Panc1 (cell line): ENCODE measurements at regions not wholly inside any gene's neighbourhood (a gene's known extent, or its start where the extent isn't known, plus 50 kb on each side); places are given as distances from the start of the nearest gene placed in this dataset.

Experiments
- POLR2AphosphoS5 ChIP-seq: IDR thresholded peaks from 2 replicates; pipeline ENCODE4 v1.6.1; 2012; ENCODE audit warnings: mild to moderate bottlenecking, low read depth, low read length, moderate library complexity
- REST ChIP-seq, 2 experiments: IDR thresholded peaks; 2 replicates each; pipeline ENCODE4 v1.6.1; 2011 to 2012; ENCODE audit warnings: low read depth in 2 of 2, control low read depth in 1 of 2, low read length in 1 of 2, mild to moderate bottlenecking in 1 of 2, moderate library complexity in 1 of 2; ENCODE audit not compliant: insufficient read depth in 1 of 2
- SIN3A ChIP-seq: IDR thresholded peaks from 2 replicates; pipeline ENCODE4 v1.6.1; 2012; ENCODE audit warnings: low read depth, mild to moderate bottlenecking, low read length, moderate library complexity, borderline replicate concordance; ENCODE audit not compliant: insufficient read depth
- TCF7L2 ChIP-seq: IDR thresholded peaks from 2 replicates; pipeline ENCODE4 v1.6.1; 2011; ENCODE audit warnings: mild to moderate bottlenecking, low read depth, low read length, inconsistent platforms
- TF ChIP-seq, protein P1 (sequence below): fragments of 450-650 bp; IDR thresholded peaks from 2 replicates; pipeline ENCODE4 v1.5.1; 2017; ENCODE audit warnings: mild to moderate bottlenecking

DNA sequence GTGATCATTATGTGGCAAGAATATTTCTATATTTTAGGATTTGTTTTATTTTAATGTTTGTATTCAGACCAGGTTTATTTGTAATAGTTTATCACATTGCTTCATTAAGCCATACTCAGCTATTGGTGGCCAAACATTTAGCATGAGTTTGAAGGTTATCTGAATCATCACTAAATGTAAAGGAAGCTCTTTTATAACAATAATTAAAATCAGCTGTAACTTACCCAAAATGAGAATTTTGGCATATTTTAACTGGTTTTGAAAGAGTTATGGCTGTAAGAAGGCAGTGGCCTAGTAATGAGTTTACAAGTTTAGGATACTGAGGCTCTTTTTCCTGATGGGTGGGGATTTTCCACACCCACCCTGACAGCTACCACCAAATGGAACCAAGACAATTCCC, 177.8 kb downstream of the EN1 start:
- TF ChIP-seq, protein P1, sequence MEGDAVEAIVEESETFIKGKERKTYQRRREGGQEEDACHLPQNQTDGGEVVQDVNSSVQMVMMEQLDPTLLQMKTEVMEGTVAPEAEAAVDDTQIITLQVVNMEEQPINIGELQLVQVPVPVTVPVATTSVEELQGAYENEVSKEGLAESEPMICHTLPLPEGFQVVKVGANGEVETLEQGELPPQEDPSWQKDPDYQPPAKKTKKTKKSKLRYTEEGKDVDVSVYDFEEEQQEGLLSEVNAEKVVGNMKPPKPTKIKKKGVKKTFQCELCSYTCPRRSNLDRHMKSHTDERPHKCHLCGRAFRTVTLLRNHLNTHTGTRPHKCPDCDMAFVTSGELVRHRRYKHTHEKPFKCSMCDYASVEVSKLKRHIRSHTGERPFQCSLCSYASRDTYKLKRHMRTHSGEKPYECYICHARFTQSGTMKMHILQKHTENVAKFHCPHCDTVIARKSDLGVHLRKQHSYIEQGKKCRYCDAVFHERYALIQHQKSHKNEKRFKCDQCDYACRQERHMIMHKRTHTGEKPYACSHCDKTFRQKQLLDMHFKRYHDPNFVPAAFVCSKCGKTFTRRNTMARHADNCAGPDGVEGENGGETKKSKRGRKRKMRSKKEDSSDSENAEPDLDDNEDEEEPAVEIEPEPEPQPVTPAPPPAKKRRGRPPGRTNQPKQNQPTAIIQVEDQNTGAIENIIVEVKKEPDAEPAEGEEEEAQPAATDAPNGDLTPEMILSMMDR: no peak
- TF ChIP-seq POLR2AphosphoS5 (no peak), REST (IDR thresholded peaks at IDR 0.05; ENCODE audit: insufficient read depth in 1 of 2, low read depth in 2 of 2, low read length in 1 of 2) (no peak), SIN3A (no peak), TCF7L2 (no peak)
